H1 (cell line): ENCODE measurements at regions not wholly inside any gene's neighbourhood (a gene's known extent, or its start where the extent isn't known, plus 50 kb on each side); places are given as distances from the start of the nearest gene placed in this dataset.

Source experiments
- CHD1 ChIP-seq: IDR thresholded peaks from 2 replicates; pipeline ENCODE4 v1.6.1; 2012; ENCODE audit warnings: low read depth, low read length, improper control_type of control experiment
- CHD2 ChIP-seq: IDR thresholded peaks from 2 replicates; pipeline ENCODE4 v1.6.1; 2012; ENCODE audit warnings: low read length, improper control_type of control experiment
- CTBP2 ChIP-seq: IDR thresholded peaks from 2 replicates; pipeline ENCODE4 v1.7.0; 2011; ENCODE audit warnings: borderline replicate concordance, mild to moderate bottlenecking, moderate library complexity, mixed read lengths, low read length; ENCODE audit not compliant: insufficient read depth, insufficient read length
- GTF2F1 ChIP-seq: IDR thresholded peaks from 2 replicates; pipeline ENCODE4 v1.6.1; 2012; ENCODE audit warnings: low read depth, low read length, improper control_type of control experiment, borderline replicate concordance
- PHF8 ChIP-seq: fragments of 200-600 bp; sonication (generic); conservative IDR thresholded peaks from 2 replicates; pipeline ENCODE4 v1.7.1; 2012; ENCODE audit warnings: low read depth, mild to moderate bottlenecking, inconsistent platforms, low read length, moderate library complexity
- RBBP5 ChIP-seq: IDR thresholded peaks from 2 replicates; pipeline ENCODE4 v1.7.1; 2012; ENCODE audit warnings: low read depth, mild to moderate bottlenecking, inconsistent platforms, low read length, moderate library complexity, borderline replicate concordance

DNA sequence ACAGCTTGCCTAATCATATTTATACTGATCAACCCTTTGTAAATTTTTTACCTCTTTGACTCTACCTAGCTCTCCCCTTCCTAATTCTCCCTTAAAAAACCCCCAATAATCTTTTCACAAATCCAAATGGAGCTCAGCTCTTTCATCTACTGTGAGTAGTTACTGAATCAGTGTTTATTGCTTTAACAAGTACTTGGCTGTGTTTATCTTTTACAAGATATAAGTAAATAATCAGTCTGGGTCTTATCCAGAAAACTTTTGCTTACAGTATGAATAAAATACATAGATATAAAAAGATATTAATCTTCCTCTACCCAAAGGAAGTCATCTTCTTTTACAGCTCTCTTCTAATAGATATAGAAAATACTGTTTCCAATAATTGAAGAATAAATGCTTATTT lies 366.4 kb downstream of the RAP2B start (continued):
- TF ChIP-seq CHD2 (no peak), CTBP2 (no peak), GTF2F1 (no peak), RBBP5 (no peak), PHF8 (no peak), CHD1 (no peak)
